Breast epithelium (tissue), 4 donors: ENCODE measurements at regions not wholly inside any gene's neighbourhood (a gene's known extent, or its start where the extent isn't known, plus 50 kb on each side); places are given as distances from the start of the nearest gene placed in this dataset.
"Not testable (repeated sequence)": the region's sequence is repeated elsewhere in the genome, so short reads cannot be mapped to it uniquely, and the experiment has no call there.

Source experiments
- DNase-seq, 2 donors: peaks; one replicate each; pipeline ENCODE4 v3.0.0-alpha.2; 2019; ENCODE audit warnings: low spot score in 2 of 2
- H3K27ac ChIP-seq, 2 donors: fragments of 200-600 bp; sonication (generic) in 1 of 2; one replicate each; pipeline ENCODE4 v1.5.1; 2016 to 2019; ENCODE audit warnings: mild to moderate bottlenecking in 1 of 2
- H3K27me3 ChIP-seq, 2 donors: fragments of 200-600 bp; sonication (generic) in 1 of 2; one replicate each; pipeline versions ENCODE4 v1.5.1 to v1.6.0; 2017 to 2019; ENCODE audit warnings: control low read depth in 1 of 2, mild to moderate bottlenecking in 1 of 2
- H3K36me3 ChIP-seq: fragments of 200-600 bp; one replicate; pipeline ENCODE4 v1.5.1; 2019
- H3K4me1 ChIP-seq, 2 donors: fragments of 200-600 bp; sonication (generic); one replicate each; pipeline ENCODE4 v1.5.1; 2016 to 2019; ENCODE audit warnings: control low read depth in 1 of 2
- H3K4me3 ChIP-seq, 3 donors: fragments of 200-600 bp; sonication (generic); 1 replicate in 2 of 3; 2 replicates in 1 of 3; pipeline ENCODE4 v1.5.1; 2016 to 2019; ENCODE audit warnings: mild to moderate bottlenecking in 3 of 3, moderate library complexity in 2 of 3
- H3K9me3 ChIP-seq, 2 donors: fragments of 200-600 bp; sonication (generic) in 1 of 2; one replicate each; pipeline ENCODE4 v1.5.1; 2016 to 2019; ENCODE audit warnings: control low read depth in 1 of 2
- POLR2A ChIP-seq: fragments of 450-650 bp; IDR thresholded peaks from one replicate; pipeline ENCODE4 v1.6.1; 2016; ENCODE audit warnings: antibody characterized with exemption, mild to moderate bottlenecking, moderate library complexity
- POLR2AphosphoS5 ChIP-seq, 3 donors: sonication (generic); formaldehyde crosslinking; IDR thresholded peaks; one replicate each; pipeline ENCODE4 v1.6.1; 2017; ENCODE audit warnings: antibody characterized with exemption in 3 of 3
- intact Hi-C: fragments of 100-400 bp; cut with DNase I; formaldehyde crosslinking; loops from one replicate; pipeline ENCODE4 v1.15.1; 2023; ENCODE audit warnings: low total_unique reads
- TF ChIP-seq, protein P1 (sequence below), 3 donors: fragments of 450-650 bp; IDR thresholded peaks; one replicate each; pipeline ENCODE4 v1.5.1; 2016 to 2017; ENCODE audit warnings: antibody characterized with exemption in 3 of 3, mild to moderate bottlenecking in 3 of 3, moderate library complexity in 3 of 3

DNA sequence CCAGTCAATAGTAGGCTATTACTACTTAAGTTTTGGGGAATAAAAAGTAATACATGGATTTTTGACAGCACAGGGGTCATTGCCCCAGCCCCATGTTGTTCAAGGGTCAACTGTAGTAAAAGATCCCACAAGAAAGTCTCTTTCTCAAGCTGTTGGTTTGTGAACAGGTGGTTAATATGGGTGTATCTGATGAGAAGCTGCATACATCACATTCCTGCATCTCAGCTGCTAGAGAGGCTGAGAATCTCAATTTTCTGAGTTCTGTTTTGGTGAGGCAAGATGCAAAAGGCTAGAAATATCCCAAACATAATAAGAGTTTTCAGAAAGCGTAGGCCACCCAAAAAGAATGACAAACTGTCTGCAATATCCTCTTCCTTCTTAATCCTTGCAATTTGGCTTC is 76.8 kb upstream of the DAPK1 start:
- H3K4me1 ChIP-seq: no peaks in the 10 kb centered on the region
- H3K36me3 ChIP-seq: no peaks in the 10 kb centered on the region
- H3K4me3 ChIP-seq: no peak overlapping the region
- no peaks in the 10 kb centered on the region for H3K9me3 ChIP-seq
- no peaks in the 10 kb centered on the region for H3K27me3 ChIP-seq
- H3K27ac ChIP-seq: no peak overlapping the region
- intact Hi-C loops: no loop called here
- no peak for DNase-seq
- TF ChIP-seq POLR2A (no peak), POLR2AphosphoS5 (IDR thresholded peaks at IDR 0.05) (no peak)
- TF ChIP-seq, protein P1, sequence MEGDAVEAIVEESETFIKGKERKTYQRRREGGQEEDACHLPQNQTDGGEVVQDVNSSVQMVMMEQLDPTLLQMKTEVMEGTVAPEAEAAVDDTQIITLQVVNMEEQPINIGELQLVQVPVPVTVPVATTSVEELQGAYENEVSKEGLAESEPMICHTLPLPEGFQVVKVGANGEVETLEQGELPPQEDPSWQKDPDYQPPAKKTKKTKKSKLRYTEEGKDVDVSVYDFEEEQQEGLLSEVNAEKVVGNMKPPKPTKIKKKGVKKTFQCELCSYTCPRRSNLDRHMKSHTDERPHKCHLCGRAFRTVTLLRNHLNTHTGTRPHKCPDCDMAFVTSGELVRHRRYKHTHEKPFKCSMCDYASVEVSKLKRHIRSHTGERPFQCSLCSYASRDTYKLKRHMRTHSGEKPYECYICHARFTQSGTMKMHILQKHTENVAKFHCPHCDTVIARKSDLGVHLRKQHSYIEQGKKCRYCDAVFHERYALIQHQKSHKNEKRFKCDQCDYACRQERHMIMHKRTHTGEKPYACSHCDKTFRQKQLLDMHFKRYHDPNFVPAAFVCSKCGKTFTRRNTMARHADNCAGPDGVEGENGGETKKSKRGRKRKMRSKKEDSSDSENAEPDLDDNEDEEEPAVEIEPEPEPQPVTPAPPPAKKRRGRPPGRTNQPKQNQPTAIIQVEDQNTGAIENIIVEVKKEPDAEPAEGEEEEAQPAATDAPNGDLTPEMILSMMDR (IDR thresholded peaks at IDR 0.05): no peak

DNA sequence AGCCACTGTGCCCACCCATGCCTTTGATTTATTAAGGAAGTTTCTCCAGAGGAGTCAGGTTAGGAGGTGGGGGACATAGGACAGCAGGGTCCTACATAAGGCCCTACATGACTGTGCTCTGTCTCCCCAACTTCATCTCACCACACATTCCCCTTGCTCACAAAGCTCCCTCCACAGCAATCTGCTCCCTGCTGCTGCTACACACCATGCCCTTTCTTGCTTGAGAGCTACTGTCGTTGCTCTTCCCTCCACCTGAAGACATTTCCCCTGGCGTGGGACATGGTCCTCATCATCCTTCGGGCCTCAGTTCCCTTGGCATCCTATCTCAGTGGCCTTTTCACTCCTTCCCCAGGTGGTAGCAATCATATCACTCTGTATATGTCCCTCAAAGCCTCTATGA is 75.9 kb upstream of the DAPK1 start:
- Histone ChIP-seq H3K4me3 (no peak overlapping the region), H3K4me1 (no peaks in the 10 kb centered on the region), H3K27me3 (no peaks in the 10 kb centered on the region), H3K36me3 (no peaks in the 10 kb centered on the region), H3K9me3 (no peaks in the 10 kb centered on the region), H3K27ac (no peak overlapping the region)
- intact Hi-C loops: no loop called here
- TF ChIP-seq POLR2A: no peak
- no peak for TF ChIP-seq POLR2AphosphoS5 (IDR thresholded peaks at IDR 0.05)
- TF ChIP-seq, protein P1 (IDR thresholded peaks at IDR 0.05): no peak
- no peak for DNase-seq

DNA sequence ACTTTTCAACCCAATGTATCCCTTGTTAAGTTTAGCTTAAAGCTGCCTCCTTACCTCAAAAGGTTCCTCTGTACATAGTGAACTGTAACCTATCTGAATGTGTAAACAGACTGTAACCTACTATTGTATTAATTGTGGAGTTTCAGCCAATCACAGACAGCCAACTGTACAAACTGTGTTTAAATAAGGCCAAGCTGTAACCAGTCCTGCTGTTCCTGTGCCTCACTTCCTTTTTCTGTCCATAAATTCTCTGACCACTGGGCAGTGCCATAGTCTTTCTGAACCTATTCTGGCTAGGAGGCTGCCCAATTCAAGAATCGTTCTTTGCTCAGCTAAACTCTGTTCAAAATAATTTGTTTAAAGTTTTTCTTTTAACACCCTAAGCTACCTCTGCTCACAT is 74.7 kb upstream of the DAPK1 start:
- no peak overlapping the region for H3K27ac ChIP-seq
- H3K4me3 ChIP-seq: no peak overlapping the region
- no peaks in the 10 kb centered on the region for H3K4me1 ChIP-seq
- no peaks in the 10 kb centered on the region for H3K27me3 ChIP-seq
- H3K9me3 ChIP-seq: no peaks in the 10 kb centered on the region
- intact Hi-C loops: no loop called here
- no peak for DNase-seq
- TF ChIP-seq POLR2A (no peak), POLR2AphosphoS5 (IDR thresholded peaks at IDR 0.05) (no peak)
- TF ChIP-seq, protein P1 (IDR thresholded peaks at IDR 0.05): no peak
- no peaks in the 10 kb centered on the region for H3K36me3 ChIP-seq

DNA sequence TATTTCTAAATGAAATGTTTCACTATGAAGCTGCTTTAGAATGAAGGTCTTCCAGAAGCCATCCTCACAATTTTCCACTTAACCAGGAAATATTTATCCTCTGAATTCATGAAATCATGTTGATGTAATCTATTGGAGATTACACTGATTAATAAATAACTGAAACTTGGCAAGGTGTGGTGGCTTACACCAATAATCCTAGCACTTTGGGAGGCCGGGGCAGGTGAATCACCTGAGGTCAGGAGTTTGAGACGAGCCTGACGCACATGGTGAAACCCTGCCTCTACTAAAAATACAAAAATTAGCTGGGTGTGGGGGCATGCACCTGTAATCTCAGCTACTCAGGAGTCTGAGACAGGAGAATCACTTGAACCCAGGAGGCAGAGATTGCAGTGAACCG is 73.8 kb upstream of the DAPK1 start:
- H3K27me3 ChIP-seq, H3K27ac ChIP-seq, intact Hi-C loops, DNase-seq, H3K4me1 ChIP-seq, H3K4me3 ChIP-seq, H3K36me3 ChIP-seq, H3K9me3 ChIP-seq: not testable (repeated sequence)

DNA sequence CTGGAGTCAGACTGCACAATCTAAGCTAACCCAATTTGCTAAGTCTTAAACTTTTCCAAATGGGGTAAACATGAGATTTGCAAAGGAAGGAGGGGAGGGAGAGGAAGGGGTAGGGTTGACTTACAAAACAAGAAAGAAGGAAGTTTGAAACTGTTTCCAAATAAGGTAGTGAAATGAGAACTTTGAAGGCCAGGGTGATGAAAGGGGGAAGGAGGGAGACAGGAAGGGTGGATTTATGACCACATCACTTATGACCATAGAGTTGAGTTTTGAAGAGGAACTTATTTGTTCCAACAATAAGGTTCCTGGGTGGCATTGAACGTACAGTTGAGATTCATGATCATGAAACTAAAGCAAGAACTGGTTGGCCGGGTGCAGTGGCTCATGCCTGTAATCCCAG is 72.5 kb upstream of the DAPK1 start:
- Histone ChIP-seq H3K27ac (no peak overlapping the region), H3K9me3 (no peaks in the 10 kb centered on the region), H3K4me3 (no peak overlapping the region), H3K27me3 (no peaks in the 10 kb centered on the region), H3K36me3 (no peaks in the 10 kb centered on the region), H3K4me1 (no peaks in the 10 kb centered on the region)
- DNase-seq: no peak
- intact Hi-C loops: no loop called here
- TF ChIP-seq, protein P1 (IDR thresholded peaks at IDR 0.05): no peak
- TF ChIP-seq POLR2A (no peak), POLR2AphosphoS5 (IDR thresholded peaks at IDR 0.05) (no peak)

DNA sequence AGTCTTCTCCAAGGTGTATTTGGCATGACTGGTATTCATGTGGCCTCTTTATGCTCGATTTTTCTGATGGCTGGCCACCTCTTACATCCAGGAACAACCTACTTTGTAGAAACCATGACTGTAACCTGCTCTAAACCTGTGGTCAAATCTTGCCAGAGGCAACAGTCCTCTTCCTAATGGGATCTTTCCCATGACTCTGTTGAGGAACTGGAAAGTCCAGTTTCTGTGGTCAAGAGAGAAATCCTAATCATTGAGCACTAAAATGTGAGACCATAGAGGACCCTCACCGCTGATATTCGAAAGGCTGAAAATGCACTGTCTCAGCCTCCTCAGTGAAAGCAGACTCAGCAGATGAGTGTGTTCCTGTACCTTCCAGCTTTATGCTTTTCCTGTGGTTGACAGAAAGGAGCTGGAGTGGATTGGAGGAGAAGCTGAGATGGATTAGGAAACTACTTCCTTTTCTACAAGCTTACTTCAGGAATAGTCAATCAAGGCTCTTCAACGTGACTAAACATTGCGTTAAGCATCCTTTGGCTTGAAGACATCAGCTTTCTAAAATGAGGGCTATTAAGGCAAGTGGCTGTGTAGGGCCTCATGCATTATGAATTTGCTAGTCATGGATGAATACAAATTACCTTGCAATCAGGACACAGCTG is 69.7 kb upstream of the DAPK1 start:
- no peak for DNase-seq
- Histone ChIP-seq H3K9me3 (no peaks in the 10 kb centered on the region), H3K27me3 (no peaks in the 10 kb centered on the region), H3K4me3 (no peak overlapping the region), H3K36me3 (no peaks in the 10 kb centered on the region), H3K27ac (no peak overlapping the region), H3K4me1 (no peaks in the 10 kb centered on the region)
- TF ChIP-seq, protein P1 (IDR thresholded peaks at IDR 0.05): no peak
- TF ChIP-seq POLR2AphosphoS5 (IDR thresholded peaks at IDR 0.05) (no peak), POLR2A (no peak)
- intact Hi-C loops: no loop called here
